CD4-positive, alpha-beta T cell treated with Interleukin-1 beta for 1 hour (primary cell): ENCODE measurements at regions not wholly inside any gene's neighbourhood (a gene's known extent, or its start where the extent isn't known, plus 50 kb on each side); places are given as distances from the start of the nearest gene placed in this dataset.
"Not testable (repeated sequence)": the region's sequence is repeated elsewhere in the genome, so short reads cannot be mapped to it uniquely, and the experiment has no call there.

ENCODE experiments used
- DNase-seq, 2 donors: peaks; one replicate each; pipeline ENCODE4 v3.0.0-alpha.2; 2020 to 2022

- not testable (repeated sequence) for DNase-seq
Observed at GRCh38 chr15:30760633-30761032, 134.7 kb downstream of the ARHGAP11B start.

GRCh38 chr15:30761365-30761764 lies 135.4 kb downstream of the ARHGAP11B start:
- DNase-seq = not testable (repeated sequence)

DNA sequence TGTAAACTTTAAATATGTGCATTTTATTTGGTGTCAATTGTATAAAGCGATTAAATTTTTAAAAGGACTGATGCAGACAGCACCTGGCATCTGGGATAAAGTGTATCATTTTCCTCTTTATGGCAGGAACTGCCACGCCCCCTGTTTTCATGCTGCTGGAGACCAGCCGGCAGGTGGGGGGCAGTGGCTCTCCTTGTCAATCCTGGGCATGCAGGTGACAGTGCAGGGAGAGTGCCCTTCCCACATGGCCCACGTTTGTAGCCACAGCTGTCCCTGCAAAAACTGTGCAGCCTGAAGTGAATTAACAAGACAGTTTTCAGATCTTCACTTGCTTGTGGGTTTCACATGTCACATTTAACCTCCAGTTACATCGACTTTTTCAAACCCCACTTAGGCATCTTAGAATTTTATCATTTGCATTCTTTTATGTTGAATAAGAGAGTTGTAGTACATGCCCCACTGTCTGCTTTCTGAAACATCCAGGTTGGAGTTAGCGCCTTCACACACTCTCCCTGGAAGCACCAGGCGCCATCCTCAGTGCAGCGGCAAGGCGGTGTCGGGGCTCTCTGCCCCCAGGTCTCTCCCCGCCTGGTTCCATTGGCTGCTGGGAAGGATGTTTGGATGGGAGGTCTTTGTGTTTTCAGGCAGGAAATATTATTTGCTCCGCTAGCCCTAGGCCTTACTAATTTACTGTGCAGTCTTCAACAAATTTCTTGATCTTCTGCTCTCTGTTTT lies 134.2 kb upstream of the FAN1 start:
- not testable (repeated sequence) for DNase-seq

GRCh38 chr15:30770759-30771158 lies 133.0 kb upstream of the FAN1 start:
- no peak for DNase-seq

DNA sequence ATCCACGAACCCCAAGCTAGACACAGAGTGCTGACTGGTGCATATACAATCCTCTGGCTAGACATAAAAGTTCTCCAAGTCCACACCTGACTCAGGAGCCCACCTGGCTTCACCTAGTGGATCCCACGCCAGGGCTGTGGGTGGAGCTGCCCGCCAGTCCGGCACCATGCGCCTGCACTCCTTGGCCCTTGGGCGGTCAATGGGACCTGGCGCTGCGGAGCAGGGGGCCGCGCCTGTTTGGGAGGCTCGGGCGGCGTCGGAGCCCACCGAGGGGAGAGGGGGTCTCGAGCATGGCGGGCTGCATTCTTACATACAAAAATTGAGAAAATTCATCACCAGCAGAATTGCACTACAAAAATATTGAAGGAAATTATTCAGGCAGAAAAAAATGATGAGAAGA lies 120.7 kb upstream of the FAN1 start:
- DNase-seq = no peak

- no peak for DNase-seq
Observed at GRCh38 chr15:30788595-30788994, 115.1 kb upstream of the FAN1 start.

DNA sequence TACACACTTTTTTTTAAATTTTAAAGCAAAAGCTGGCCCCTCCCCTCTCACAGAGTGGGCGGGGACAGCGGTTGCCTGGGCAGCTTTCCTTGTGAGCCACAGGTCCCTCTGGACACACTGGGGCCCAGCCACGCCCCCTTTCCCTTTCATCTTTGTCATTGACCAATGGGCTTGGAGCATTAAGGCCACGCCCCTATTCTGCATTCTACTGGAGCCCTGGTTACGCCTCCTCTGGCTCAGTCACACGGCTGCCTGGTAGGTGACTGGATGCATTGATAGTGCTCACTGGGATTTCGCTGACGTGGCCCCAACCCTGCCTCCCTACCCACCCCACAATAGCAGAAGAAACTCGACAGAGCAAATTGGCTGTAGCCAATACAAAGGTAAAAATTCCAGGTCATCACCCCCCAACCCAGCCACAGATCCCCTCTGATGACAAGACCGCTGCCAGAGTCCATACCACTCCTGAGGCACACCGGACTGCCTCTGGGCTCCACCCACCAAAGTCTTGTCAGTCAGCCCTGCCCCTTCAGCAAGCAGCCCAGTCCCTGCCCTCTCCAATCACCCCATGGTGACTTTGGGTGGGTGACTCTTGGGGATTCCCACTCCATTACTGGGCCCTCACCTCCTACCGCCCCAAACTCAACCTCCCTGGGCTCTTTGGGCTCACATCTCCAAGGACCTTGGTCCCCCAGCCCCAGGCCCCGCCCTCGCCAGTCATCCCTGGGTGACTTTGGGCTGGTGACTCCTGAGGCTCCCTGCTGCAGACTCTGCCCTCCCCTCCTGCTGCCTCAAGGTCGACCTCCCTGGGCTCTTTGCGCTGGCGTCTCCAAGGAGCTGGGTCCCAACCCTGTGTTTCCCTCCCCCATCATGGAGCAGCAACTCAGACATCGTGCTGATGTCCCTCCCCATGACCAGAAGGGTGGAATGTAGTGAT lies 112.2 kb upstream of the FAN1 start:
- no peak for DNase-seq

- DNase-seq = not testable (repeated sequence)
Observed at GRCh38 chr15:30792843-30793242, 110.9 kb upstream of the FAN1 start.

DNA sequence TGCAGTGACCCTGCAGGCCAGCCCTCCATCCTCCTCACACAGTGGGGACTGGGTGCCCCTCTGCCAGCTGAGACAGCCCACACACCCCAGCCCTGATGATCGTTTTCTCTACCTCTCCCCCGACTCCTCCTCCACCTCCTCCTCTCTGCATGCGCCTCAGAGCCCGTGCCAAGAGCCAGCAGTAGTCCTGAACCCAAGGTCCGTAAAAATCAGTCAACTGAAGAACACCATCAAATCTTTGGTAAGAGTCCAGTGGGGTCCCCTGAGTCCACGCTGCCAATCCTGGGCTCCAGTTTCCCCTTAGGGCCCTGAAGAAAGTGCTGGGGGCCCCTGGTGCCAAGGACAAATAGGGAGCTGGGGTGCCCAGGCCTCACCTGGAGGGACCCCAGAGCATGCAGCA lies 109.3 kb upstream of the FAN1 start:
- DNase-seq = no peak

DNA sequence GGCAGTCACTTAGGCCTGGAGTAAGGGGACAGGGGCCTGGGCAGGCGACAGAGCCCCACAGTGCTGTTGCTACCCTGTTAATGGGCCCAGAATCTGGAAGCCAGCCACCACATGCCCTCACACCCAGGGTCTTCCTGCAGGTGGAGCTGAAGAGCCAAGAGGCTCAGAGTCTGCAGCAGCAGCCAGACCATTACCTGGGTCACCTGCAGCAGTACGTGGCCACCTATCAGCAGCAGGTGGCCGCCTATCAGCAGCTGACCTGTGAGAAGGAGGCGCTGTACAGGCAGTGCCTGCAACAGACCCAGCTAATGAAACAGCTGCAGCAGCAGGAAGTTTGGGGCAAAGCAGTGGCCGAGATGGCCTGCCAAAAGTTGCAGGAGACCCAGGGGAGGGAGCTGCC lies 104.2 kb upstream of the FAN1 start:
- DNase-seq = peak in 1 of 2 donors; percentile 7

DNA sequence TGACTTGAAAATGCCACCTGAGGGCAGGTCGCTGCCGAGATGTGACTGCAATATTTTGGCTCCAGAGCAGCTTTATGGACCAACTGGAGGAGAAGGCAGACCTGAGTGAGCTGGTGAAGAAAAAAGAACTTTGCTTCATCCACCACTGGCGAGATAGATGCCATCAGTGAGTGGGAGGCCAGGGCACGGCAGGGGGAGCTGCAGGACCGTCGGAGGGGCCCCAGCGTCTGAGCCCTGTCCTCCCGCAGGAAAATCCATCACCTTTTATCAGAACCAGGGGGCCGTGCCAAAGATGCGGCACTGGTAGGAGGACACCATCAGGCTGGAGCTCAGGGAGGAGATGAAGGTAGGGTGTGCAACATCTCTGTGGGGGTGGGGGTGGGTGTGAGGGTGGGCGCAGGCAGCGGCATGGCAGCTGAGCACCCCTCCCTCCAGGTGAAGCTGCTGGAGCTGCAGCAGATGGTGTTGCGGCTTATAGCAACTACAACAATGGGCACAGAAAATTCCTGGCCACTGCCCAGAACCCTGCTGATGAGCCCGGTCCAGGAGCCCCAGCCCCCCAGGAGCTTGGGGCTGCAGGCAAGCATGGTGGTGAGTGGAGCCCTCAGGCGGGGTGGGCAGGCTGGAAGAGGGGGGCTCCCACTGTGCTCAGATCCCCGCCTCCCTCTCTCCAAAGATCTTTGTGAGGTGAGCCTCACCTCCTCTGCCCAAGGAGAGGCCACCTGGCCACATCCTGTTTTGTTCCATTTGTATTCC lies 102.4 kb upstream of the FAN1 start:
- DNase-seq = not testable (repeated sequence)

DNA sequence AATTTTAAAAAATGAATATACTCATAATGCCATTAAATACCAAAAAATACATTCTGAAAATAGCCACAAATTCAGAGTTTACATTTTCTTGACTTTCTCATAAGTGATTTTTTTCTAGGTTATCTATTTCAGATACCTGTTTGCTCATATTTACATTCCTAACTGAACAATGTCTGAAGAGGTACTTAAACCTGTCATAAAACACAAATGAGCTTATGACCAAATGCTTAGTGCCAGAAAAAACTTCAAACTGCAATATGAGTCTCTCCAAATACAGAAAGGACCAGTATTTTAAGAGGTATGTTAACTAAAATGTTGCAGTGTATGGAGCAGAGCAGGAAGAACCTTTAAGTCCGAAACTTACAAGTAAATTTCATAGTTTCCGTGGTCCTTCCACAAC lies 101.7 kb upstream of the FAN1 start:
- not testable (repeated sequence) for DNase-seq

DNA sequence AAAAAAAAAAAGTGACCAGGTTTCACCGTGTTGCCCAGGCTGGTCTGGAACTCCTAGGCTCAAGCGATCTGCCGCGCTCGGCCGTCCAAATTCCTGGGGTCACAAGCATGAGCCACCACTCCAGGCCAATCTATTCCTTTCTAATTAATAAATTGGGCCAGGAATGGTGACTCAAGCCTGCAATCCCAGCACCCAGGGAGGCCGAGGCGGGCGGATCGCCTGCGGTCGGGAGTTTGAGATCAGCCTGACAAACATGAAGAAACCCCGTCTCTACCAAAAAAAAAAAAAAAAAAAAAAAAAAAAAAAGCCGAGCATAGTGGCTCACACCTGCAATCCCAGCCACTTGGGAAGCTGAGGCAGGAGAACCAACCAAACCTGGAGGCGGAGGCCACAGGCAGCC lies 100.0 kb upstream of the FAN1 start:
- DNase-seq = not testable (repeated sequence)

DNA sequence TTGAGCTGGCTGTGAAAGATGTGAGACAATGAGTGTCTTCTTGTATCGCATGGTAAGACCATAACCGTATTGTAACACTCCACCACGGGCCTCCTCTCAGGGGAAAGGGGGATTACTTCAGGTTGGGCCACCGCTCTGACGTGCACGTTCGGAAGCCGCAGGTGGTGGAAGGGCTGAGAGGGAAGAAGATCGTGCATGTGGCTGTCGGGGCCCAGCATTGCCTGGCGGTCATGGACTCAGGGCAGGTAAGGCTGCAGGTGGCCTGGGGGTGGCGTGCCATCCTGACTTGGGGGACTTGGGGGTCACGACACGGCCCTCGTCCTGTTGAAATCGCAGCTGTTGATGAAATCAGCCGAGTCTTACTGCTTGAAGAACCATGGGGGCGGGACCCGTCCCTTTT lies 87.3 kb upstream of the FAN1 start:
- no peak for DNase-seq

DNA sequence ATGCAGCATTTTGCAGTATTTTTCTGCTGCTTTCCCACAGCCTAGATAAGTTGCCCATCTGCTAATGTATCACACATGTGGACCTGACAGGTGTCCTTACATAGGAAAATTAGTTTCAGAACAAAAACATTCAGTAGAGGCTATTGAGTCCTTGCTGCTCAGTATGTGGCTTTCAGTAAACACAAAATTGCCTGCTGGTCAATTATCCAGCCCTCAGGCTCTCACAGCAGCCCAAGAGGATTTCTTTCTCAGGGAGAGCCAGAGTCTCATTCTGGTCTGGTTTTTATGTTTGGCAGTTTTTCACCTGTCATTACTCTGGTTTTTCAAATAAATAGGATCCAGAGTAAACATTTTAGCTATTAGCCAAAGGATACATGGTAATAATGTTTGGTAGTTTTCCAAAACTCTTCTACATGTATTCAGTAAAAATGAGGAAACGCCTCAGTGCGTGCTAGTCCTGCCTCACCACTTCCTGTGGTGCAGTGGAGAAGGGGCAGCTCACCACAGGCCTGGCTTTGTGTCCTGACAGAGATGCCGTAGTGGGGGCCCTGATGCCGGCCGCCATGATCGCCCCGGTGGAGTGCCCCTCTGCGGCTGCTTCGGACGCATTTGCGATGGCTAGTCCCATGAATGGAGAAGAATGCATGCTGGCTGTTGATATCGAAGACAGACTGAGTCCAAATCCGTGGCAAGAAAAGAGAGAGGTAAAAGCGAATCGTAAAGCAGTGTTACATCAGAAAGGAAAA lies 80.5 kb upstream of the FAN1 start:
- peak in 1 of 2 donors; percentile 68 for DNase-seq

DNA sequence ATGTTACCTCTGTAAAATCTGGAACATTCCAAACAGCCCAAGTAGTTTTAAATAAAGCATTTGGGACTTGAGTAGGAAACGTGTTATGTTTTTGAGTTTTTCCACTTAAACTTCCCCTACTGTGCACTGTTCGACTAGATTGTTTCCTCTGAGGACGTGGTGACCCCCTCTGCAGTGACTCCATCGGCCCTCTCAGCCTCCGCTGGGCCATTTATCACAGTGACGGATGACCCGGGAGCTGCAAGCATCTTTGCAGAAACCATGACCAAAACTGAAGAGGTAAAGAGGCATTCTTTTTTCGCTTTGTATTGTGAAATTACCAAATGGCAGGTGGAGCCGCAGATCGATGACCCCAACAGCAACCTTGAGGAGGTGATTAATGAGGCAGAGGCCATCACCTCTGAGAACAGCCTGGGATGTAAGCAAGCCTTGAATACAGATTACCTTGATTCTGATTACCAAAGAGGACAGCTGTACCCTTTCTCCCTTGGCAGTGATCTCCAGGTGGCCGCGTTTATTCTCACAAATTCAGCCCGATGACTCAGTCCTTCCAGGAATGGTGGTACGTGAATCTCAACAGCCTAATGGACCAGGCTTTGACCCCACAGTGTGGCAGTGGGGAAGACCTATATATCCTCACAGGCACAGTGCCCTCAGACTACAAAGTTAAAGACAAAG lies 79.1 kb upstream of the FAN1 start:
- no peak for DNase-seq

- DNase-seq = no peak
Observed at GRCh38 chr15:30827625-30828303, 76.0 kb upstream of the FAN1 start.

GRCh38 chr15:30828304-30828639 lies 75.4 kb upstream of the FAN1 start:
- DNase-seq = not testable (repeated sequence)

- DNase-seq = no peak
Observed at GRCh38 chr15:30830961-30831360, 72.8 kb upstream of the FAN1 start.

- DNase-seq = not testable (repeated sequence)
Observed at GRCh38 chr15:30833379-30833778, 70.3 kb upstream of the FAN1 start.

- not testable (repeated sequence) for DNase-seq
Observed at GRCh38 chr15:30841639-30842038, 62.1 kb upstream of the FAN1 start.
